GM12864 (cell line): ENCODE measurements at regions not wholly inside any gene's neighbourhood (a gene's known extent, or its start where the extent isn't known, plus 50 kb on each side); places are given as distances from the start of the nearest gene placed in this dataset.

Experiments
- DNase-seq: peaks from one replicate; pipeline ENCODE4 v3.0.0-alpha.2; 2011; ENCODE audit warnings: low read depth
- H3K4me3 ChIP-seq: 2 replicates; pipeline ENCODE4 v1.5.1; 2011; ENCODE audit warnings: mild to moderate bottlenecking, low read depth, low read length, control low read depth
- TF ChIP-seq, protein P1 (sequence below): IDR thresholded peaks from 2 replicates; pipeline ENCODE4 v1.5.1; 2011; ENCODE audit warnings: low read depth, mild to moderate bottlenecking, moderate library complexity, low read length, control low read depth, inconsistent platforms; ENCODE audit errors: missing control alignments

GRCh38 chr4:54484383-54484782, 173.4 kb upstream of the KIT start:
- TF ChIP-seq, protein P1, sequence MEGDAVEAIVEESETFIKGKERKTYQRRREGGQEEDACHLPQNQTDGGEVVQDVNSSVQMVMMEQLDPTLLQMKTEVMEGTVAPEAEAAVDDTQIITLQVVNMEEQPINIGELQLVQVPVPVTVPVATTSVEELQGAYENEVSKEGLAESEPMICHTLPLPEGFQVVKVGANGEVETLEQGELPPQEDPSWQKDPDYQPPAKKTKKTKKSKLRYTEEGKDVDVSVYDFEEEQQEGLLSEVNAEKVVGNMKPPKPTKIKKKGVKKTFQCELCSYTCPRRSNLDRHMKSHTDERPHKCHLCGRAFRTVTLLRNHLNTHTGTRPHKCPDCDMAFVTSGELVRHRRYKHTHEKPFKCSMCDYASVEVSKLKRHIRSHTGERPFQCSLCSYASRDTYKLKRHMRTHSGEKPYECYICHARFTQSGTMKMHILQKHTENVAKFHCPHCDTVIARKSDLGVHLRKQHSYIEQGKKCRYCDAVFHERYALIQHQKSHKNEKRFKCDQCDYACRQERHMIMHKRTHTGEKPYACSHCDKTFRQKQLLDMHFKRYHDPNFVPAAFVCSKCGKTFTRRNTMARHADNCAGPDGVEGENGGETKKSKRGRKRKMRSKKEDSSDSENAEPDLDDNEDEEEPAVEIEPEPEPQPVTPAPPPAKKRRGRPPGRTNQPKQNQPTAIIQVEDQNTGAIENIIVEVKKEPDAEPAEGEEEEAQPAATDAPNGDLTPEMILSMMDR: no peak
- DNase-seq: no peak

DNA sequence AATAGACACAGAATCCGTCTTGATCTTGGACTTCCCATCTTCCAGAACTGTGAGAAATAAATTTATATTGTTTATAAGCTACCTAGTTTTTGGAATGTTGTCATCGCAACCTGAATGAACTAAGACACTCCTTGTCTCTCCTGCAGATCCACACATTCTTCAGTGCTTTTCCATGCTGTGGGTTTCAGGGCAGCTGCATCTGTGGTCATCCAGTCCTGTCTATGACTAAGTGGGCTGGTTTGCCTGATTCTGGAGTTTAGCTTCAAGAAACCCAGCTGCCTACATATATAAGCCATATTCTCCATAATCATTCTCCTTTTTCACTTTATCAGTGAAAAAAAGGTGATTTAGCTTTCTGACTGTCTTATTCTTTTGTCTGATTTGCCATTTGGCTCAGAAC, 170.3 kb upstream of the KIT start:
- no peak for DNase-seq
- TF ChIP-seq, protein P1: no peak
- no peak overlapping the region for H3K4me3 ChIP-seq

More at GRCh38 chr4:54484383-54484782, 173.4 kb upstream of the KIT start:
- no peak overlapping the region for H3K4me3 ChIP-seq

- TF ChIP-seq, protein P1: no peak
- DNase-seq: no peak
- H3K4me3 ChIP-seq: no peak overlapping the region
Measured at GRCh38 chr4:54493862-54494261, 163.9 kb upstream of the KIT start.

DNA sequence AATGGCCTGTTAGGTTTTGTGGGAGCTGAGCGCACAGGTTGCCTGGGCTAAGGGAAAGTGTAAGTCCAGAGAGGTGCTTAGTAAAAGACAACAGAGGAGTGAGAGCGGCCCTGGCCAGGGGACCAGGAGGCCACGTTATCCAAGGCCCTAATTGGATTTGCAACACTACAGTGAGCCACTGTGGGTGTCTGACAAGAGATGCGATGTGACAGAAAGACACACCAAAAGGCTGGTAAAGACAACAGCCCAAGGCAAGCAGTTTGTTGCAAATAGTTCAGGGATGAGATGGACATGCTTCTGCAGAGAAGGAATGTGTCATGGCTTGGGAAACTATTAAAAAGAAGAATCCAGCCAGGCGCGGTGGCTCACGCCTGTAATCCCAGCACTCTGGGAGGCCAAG, 162.7 kb upstream of the KIT start:
- no peak overlapping the region for H3K4me3 ChIP-seq
- no peak for DNase-seq
- TF ChIP-seq, protein P1: no peak

GRCh38 chr4:54495641-54496040, 162.1 kb upstream of the KIT start:
- DNase-seq: no peak
- TF ChIP-seq, protein P1: no peak
- H3K4me3 ChIP-seq: no peak overlapping the region

GRCh38 chr4:54496412-54496811, 161.3 kb upstream of the KIT start:
- H3K4me3 ChIP-seq: no peak overlapping the region
- no peak for DNase-seq
- TF ChIP-seq, protein P1: no peak

DNA sequence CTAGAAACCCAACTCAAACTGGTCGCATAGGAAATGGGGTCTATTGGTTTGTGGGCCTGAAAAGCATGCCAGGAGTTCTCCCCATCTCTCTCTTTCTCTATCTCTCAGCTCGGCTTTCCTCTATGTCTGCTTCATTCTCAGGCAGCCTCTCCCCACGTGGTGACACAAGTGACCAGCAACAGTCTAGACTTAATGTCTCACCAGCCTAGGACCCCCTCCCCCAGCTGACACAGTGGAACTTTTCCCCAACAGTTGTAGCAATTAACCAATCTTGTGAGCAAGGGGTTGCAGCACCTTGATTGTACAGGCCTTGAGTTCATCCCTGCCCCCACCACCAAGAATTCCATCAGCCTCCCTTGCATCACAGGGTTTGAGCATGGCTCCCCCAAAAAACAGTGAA, 159.8 kb upstream of the KIT start:
- TF ChIP-seq, protein P1: no peak
- H3K4me3 ChIP-seq: no peak overlapping the region
- no peak for DNase-seq
